ENCODE measurements at regions not wholly inside any gene's neighbourhood (a gene's known extent, or its start where the extent isn't known, plus 50 kb on each side); places are given as distances from the start of the nearest gene placed in this dataset.

GRCh38 chr3:5063724-5064123 is 58.4 kb upstream of the ARL8B start:
- no peaks in the 10 kb centered on the region for H3K36me3 Mint-ChIP-seq (ENCODE audit: low read depth)
- ATAC-seq (no peak), DNase-seq (no peak)
- no peak overlapping the region for H3K27ac Mint-ChIP-seq
- no peaks in the 10 kb centered on the region for H3K4me1 Mint-ChIP-seq
- H3K27me3 Mint-ChIP-seq: peaks cover 8% of the 10 kb centered on the region
- intact Hi-C loops (cut with DNase I, micrococcal nuclease): no loop called here
- no peak overlapping the region for H3K4me3 Mint-ChIP-seq
- no peaks in the 10 kb centered on the region for H3K9me3 Mint-ChIP-seq (ENCODE audit: low read depth)
- ChIA-PET CTCF (interaction anchor here (1.3 to 2.3 kb wide), 2 partner anchors 22 to 352 kb away, joined by 3 to 8 read pairs; no protein-coding TSS in a partner anchor), POLR2A (interaction anchor here (0.5 kb wide), 1 partner anchor 11 kb away, joined by 3 read pairs; no protein-coding TSS in a partner anchor)

DNA sequence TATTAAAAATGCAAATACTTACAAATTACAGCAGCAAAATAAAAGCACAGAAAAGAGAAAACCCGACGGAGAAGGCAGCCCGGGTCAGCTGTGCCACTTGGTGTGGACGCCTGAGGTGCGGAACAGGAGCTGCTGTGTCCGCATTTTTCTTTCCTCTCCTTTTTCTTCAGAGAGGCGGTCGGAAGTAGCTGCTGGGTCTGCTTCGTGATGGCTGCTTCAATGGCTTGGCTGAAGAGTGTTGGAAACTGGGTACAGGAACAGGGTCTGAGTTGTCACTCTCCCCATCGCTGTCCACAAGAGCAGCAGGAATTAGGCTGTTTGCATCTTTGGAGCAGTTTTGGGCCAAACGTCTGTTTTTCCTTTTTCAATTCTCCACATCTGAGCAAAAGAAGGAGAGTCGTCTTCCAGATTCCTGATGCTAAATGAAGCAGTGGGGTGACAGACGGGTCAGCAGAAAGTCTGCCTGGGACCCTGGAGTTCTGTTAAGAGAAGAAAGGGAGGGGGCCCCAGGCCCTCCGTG is 53.5 kb upstream of the ARL8B start:
- ChIA-PET POLR2A (no interaction called here), CTCF (interaction anchor here (2.5 kb wide), 1 partner anchor 10 kb away, joined by 9 read pairs; no protein-coding TSS in a partner anchor)
- intact Hi-C loops (cut with DNase I, micrococcal nuclease): no loop called here
- Mint-ChIP-seq H3K4me3 (no peak overlapping the region), H3K36me3 (ENCODE audit: low read depth) (no peaks in the 10 kb centered on the region), H3K27me3 (peaks cover 2% of the 10 kb centered on the region), H3K27ac (no peak overlapping the region), H3K4me1 (peaks cover 4% of the 10 kb centered on the region), H3K9me3 (ENCODE audit: low read depth) (no peaks in the 10 kb centered on the region)
- ATAC-seq: no peak
- DNase-seq: no peak

DNA sequence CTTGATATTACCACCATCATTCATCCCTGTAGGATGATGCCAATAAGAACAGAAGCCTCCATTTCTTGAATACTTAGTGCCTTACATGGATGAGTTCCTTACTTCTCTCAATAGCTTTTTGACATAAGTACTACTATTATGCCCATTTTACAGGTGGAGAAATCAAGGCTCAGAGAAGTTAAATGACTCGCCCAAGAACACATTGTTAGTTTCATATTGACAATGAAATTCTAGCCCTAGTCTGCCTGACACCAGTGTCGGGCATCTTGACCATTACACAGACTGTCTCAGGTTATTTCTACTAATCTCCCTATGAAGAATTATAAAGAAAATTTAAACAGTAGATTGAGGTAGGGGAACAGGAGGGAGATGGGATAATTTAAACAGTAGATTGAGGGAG is 52.5 kb upstream of the ARL8B start:
- DNase-seq (no peak), ATAC-seq (no peak)
- no peaks in the 10 kb centered on the region for H3K9me3 Mint-ChIP-seq (ENCODE audit: low read depth)
- no peak overlapping the region for H3K27ac Mint-ChIP-seq
- peaks cover 4% of the 10 kb centered on the region for H3K4me1 Mint-ChIP-seq
- POLR2A ChIA-PET: no interaction called here
- intact Hi-C loops (cut with DNase I, micrococcal nuclease): no loop called here
- CTCF ChIA-PET: interaction anchor here (0.7 to 1.0 kb wide), 3 partner anchors 123 to 469 kb away, joined by 3 to 4 read pairs (median 3); no protein-coding TSS in a partner anchor
- H3K27me3 Mint-ChIP-seq: peaks cover 2% of the 10 kb centered on the region
- no peak overlapping the region for H3K4me3 Mint-ChIP-seq
- H3K36me3 Mint-ChIP-seq (ENCODE audit: low read depth): no peaks in the 10 kb centered on the region

DNA sequence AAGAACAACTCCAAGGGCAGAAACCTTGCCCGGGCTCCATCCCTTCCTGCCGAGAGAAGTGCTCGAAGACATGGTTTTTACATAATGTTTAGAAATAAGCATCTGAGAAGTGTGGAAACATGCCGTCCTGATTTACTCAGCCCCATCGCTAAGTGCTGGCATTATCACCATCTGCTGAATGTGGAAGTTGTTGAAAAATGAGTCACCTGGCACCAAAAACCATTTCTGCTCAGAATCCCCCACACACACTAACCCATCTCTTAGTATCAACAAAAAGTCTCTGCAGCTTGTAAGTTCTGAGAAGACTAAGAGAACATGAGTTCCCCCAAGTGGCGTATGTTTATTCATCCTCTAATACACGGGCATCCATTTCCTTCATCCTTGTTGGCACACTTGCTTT is 51.0 kb upstream of the ARL8B start:
- Mint-ChIP-seq H3K27me3 (peaks cover 2% of the 10 kb centered on the region), H3K36me3 (ENCODE audit: low read depth) (no peaks in the 10 kb centered on the region), H3K27ac (no peak overlapping the region), H3K9me3 (ENCODE audit: low read depth) (no peaks in the 10 kb centered on the region), H3K4me1 (peaks cover 4% of the 10 kb centered on the region), H3K4me3 (no peak overlapping the region)
- intact Hi-C loops (cut with DNase I, micrococcal nuclease): no loop called here
- ChIA-PET CTCF (interaction anchor here (0.6 kb wide), 1 partner anchor 359 kb away, joined by 3 read pairs; no protein-coding TSS in a partner anchor), POLR2A (no interaction called here)
- peak; percentile 51 for ATAC-seq
- no peak for DNase-seq

- no peak for DNase-seq
- CTCF ChIA-PET: interaction anchor here (2.1 kb wide), 1 partner anchor 35 kb away, joined by 5 read pairs; no protein-coding TSS in a partner anchor
Measured at GRCh38 chr3:5072100-5072816, 49.8 kb upstream of the ARL8B start.

More at GRCh38 chr3:5072100-5072816, 49.8 kb upstream of the ARL8B start:
- no peak overlapping the region for H3K4me3 Mint-ChIP-seq
- no peaks in the 10 kb centered on the region for H3K36me3 Mint-ChIP-seq (ENCODE audit: low read depth)
- H3K4me1 Mint-ChIP-seq: peaks cover 4% of the 10 kb centered on the region
- H3K27me3 Mint-ChIP-seq: peaks cover 2% of the 10 kb centered on the region
- no peaks in the 10 kb centered on the region for H3K9me3 Mint-ChIP-seq (ENCODE audit: low read depth)
- no peak for ATAC-seq
- no peak overlapping the region for H3K27ac Mint-ChIP-seq
- intact Hi-C loops (cut with DNase I, micrococcal nuclease): no loop called here
- POLR2A ChIA-PET: interaction anchor here (0.6 kb wide), 1 partner anchor 346 kb away, joined by 4 read pairs; no protein-coding TSS in a partner anchor

All from activated CD4-positive, alpha-beta T cell treated with anti-CD3 and anti-CD28 coated beads for 36 hours (primary cell).